Peyer's patch (tissue), 4 donors: ENCODE measurements at regions not wholly inside any gene's neighbourhood (a gene's known extent, or its start where the extent isn't known, plus 50 kb on each side); places are given as distances from the start of the nearest gene placed in this dataset.

Source experiments
- POLR2A ChIP-seq, 2 donors: fragments of 450-650 bp; IDR thresholded peaks; one replicate each; pipeline ENCODE4 v1.5.1; 2017; ENCODE audit warnings: antibody characterized with exemption in 2 of 2, mild to moderate bottlenecking in 2 of 2, moderate library complexity in 2 of 2
- TF ChIP-seq, protein P1 (sequence below), 6 experiments: fragments of 450-650 bp in 4 of 6; fragments of 200-600 bp in 2 of 6; sonication (generic) in 1 of 6; IDR thresholded peaks; one replicate each; pipeline ENCODE4 v1.5.1; 2017 to 2019; ENCODE audit warnings: antibody characterized with exemption in 6 of 6, mild to moderate bottlenecking in 3 of 6, moderate library complexity in 1 of 6

GRCh38 chr3:16118396-16118795 is 56.1 kb upstream of the GALNT15 start:
- TF ChIP-seq, protein P1, sequence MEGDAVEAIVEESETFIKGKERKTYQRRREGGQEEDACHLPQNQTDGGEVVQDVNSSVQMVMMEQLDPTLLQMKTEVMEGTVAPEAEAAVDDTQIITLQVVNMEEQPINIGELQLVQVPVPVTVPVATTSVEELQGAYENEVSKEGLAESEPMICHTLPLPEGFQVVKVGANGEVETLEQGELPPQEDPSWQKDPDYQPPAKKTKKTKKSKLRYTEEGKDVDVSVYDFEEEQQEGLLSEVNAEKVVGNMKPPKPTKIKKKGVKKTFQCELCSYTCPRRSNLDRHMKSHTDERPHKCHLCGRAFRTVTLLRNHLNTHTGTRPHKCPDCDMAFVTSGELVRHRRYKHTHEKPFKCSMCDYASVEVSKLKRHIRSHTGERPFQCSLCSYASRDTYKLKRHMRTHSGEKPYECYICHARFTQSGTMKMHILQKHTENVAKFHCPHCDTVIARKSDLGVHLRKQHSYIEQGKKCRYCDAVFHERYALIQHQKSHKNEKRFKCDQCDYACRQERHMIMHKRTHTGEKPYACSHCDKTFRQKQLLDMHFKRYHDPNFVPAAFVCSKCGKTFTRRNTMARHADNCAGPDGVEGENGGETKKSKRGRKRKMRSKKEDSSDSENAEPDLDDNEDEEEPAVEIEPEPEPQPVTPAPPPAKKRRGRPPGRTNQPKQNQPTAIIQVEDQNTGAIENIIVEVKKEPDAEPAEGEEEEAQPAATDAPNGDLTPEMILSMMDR (IDR thresholded peaks at IDR 0.05) = no peak
- TF ChIP-seq POLR2A (IDR thresholded peaks at IDR 0.05) = no peak
